H1 (cell line): ENCODE measurements at regions not wholly inside any gene's neighbourhood (a gene's known extent, or its start where the extent isn't known, plus 50 kb on each side); places are given as distances from the start of the nearest gene placed in this dataset.

ENCODE experiments used
- CTCF ChIA-PET: fragments of 300-600 bp; sonication (Branson Sonifier 250); formaldehyde crosslinking; loops from one replicate; lab custom pipeline; 2021; ENCODE audit not compliant: partially characterized antibody; lab: Charles Lee
- POLR2A ChIA-PET: fragments of 300-600 bp; sonication (Branson Sonifier 250); formaldehyde crosslinking; loops from one replicate; lab custom pipeline; 2021; ENCODE audit warnings: inconsistent platforms; ENCODE audit not compliant: partially characterized antibody; lab: Charles Lee
- DNase-seq, 2 experiments: peaks; one replicate each; pipeline versions ENCODE4 v3.0.0 to v3.0.0-alpha.2; 2010 to 2022; ENCODE audit warnings: low spot score in 2 of 2, low read depth in 1 of 2, mixed read lengths in 1 of 2
- FAIRE-seq: peaks from 2 replicates; lab custom pipeline; 2011; peaks lifted over from hg19 to GRCh38; lab: Jason Lieb, UNC
- H2AFZ ChIP-seq: 2 replicates; pipeline ENCODE4 v1.8.1; 2012; ENCODE audit warnings: low read length, inconsistent platforms
- H2AK5ac ChIP-seq: 2 replicates; pipeline ENCODE4 v1.6.1; 2013; ENCODE audit warnings: low read depth, low read length
- H2BK120ac ChIP-seq: replicated peaks from 2 replicates; pipeline ENCODE3; 2013; ENCODE audit warnings: low read depth, low read length, inconsistent platforms
- H2BK12ac ChIP-seq: 2 replicates; pipeline ENCODE4 v1.6.1; 2013; ENCODE audit warnings: low read depth, low read length
- H2BK15ac ChIP-seq: 2 replicates; pipeline ENCODE4 v1.6.1; 2013; ENCODE audit warnings: low read length
- H2BK20ac ChIP-seq: 2 replicates; pipeline ENCODE4 v1.6.1; 2013; ENCODE audit warnings: low read length
- H2BK5ac ChIP-seq: 2 replicates; pipeline ENCODE4 v1.6.1; 2013; ENCODE audit warnings: low read depth, low read length
- H3K14ac ChIP-seq: 2 replicates; pipeline ENCODE4 v1.6.1; 2013; ENCODE audit warnings: inconsistent platforms; ENCODE audit not compliant: insufficient read length
- H3K18ac ChIP-seq: 2 replicates; pipeline ENCODE4 v1.6.1; 2013; ENCODE audit warnings: low read length; ENCODE audit errors: extremely low read depth
- H3K23ac ChIP-seq: 2 replicates; pipeline ENCODE4 v1.6.1; 2013; ENCODE audit warnings: inconsistent platforms; ENCODE audit not compliant: insufficient read length
- H3K23me2 ChIP-seq: 2 replicates; pipeline ENCODE4 v1.6.1; 2013; ENCODE audit warnings: low read depth, low read length
- H3K27ac ChIP-seq: 2 replicates; pipeline ENCODE4 v1.6.1; 2011; ENCODE audit warnings: low read depth, low read length, inconsistent platforms
- H3K27me3 ChIP-seq, 4 experiments: replicated peaks in 1 of 4; 1 replicate in 1 of 4; 2 replicates in 3 of 4; pipeline versions ENCODE4 v1.6.1 to v1.8.1; 2011 to 2013; ENCODE audit warnings: low read length in 3 of 4, mild to moderate bottlenecking in 3 of 4, inconsistent platforms in 2 of 4, mixed read lengths in 2 of 4, moderate library complexity in 1 of 4; ENCODE audit not compliant: control insufficient read depth in 3 of 4, insufficient read depth in 3 of 4; ENCODE audit errors: extremely low read depth in 1 of 4
- H3K36me3 ChIP-seq, 4 experiments: 2 replicates each; pipeline versions ENCODE4 v1.6.1 to v1.8.1; 2011 to 2013; ENCODE audit warnings: mild to moderate bottlenecking in 4 of 4, low read length in 3 of 4, moderate library complexity in 2 of 4, control low read depth in 1 of 4, inconsistent platforms in 1 of 4; ENCODE audit not compliant: insufficient read depth in 4 of 4, control insufficient read depth in 2 of 4
- H3K4ac ChIP-seq: replicated peaks from 2 replicates; pipeline ENCODE3; 2013; ENCODE audit warnings: low read length, low read depth, mixed read lengths, inconsistent platforms; ENCODE audit not compliant: insufficient read length
- H3K4me1 ChIP-seq, 4 experiments: replicated peaks in 1 of 4; 1 replicate in 1 of 4; 2 replicates in 3 of 4; pipeline versions ENCODE4 v1.6.1 to v1.8.1; 2011 to 2013; ENCODE audit warnings: low read length in 3 of 4, inconsistent platforms in 2 of 4, mixed read lengths in 1 of 4; ENCODE audit not compliant: insufficient read depth in 4 of 4, control insufficient read depth in 3 of 4
- H3K4me2 ChIP-seq, 2 experiments: 2 replicates each; pipeline versions ENCODE4 v1.6.1 to v1.8.1; 2011 to 2013; ENCODE audit warnings: low read depth in 2 of 2, low read length in 2 of 2, control low read depth in 1 of 2, inconsistent platforms in 1 of 2, mild to moderate bottlenecking in 1 of 2; ENCODE audit not compliant: insufficient read depth in 1 of 2
- H3K4me3 ChIP-seq, 4 experiments: fragments of 200-600, 300-600 bp in 1 of 4; sonication (generic), shearing (Covaris generic), sonication (Bioruptor Twin) in 1 of 4; 2 replicates each; pipeline versions ENCODE4 v1.5.1 to v1.8.1; 2011 to 2016; ENCODE audit warnings: low read length in 4 of 4, low read depth in 3 of 4, control low read depth in 2 of 4, inconsistent platforms in 2 of 4, mild to moderate bottlenecking in 2 of 4, mixed read lengths in 1 of 4, moderate library complexity in 1 of 4; ENCODE audit not compliant: insufficient read depth in 2 of 4; ENCODE audit errors: extremely low read depth in 1 of 4
- H3K56ac ChIP-seq: replicated peaks from 2 replicates; pipeline ENCODE3; 2013; ENCODE audit warnings: low read depth, mild to moderate bottlenecking, mixed read lengths, low read length, inconsistent platforms; ENCODE audit not compliant: insufficient read length
- H3K79me1 ChIP-seq: 2 replicates; pipeline ENCODE4 v1.6.1; 2013; ENCODE audit warnings: low read depth, low read length, control low read depth
- H3K79me2 ChIP-seq, 2 experiments: 2 replicates each; pipeline versions ENCODE4 v1.6.1 to v1.8.1; 2012 to 2013; ENCODE audit warnings: low read length in 2 of 2, mild to moderate bottlenecking in 2 of 2, inconsistent platforms in 1 of 2; ENCODE audit not compliant: insufficient read depth in 2 of 2, control insufficient read depth in 1 of 2
- H3K9ac ChIP-seq, 4 experiments: replicated peaks in 1 of 4; 1 replicate in 1 of 4; 2 replicates in 3 of 4; pipeline versions ENCODE4 v1.6.1 to v1.8.1; 2011 to 2013; ENCODE audit warnings: low read depth in 3 of 4, low read length in 3 of 4, control low read depth in 2 of 4, mild to moderate bottlenecking in 2 of 4, moderate library complexity in 2 of 4, inconsistent platforms in 1 of 4; ENCODE audit errors: extremely low read depth in 1 of 4
- H3K9me3 ChIP-seq, 2 experiments: 2 replicates each; pipeline versions ENCODE4 v1.6.1 to v1.8.1; 2012 to 2013; ENCODE audit warnings: mild to moderate bottlenecking in 2 of 2, moderate library complexity in 2 of 2, control low read depth in 1 of 2, inconsistent platforms in 1 of 2, low read depth in 1 of 2, low read length in 1 of 2, mixed read lengths in 1 of 2; ENCODE audit not compliant: insufficient read depth in 2 of 2
- H4K20me1 ChIP-seq, 2 experiments: replicated peaks in 1 of 2; 2 replicates each; pipeline versions ENCODE3 to v1.8.1; 2011 to 2013; ENCODE audit warnings: inconsistent platforms in 2 of 2, low read length in 2 of 2, mild to moderate bottlenecking in 1 of 2; ENCODE audit not compliant: insufficient read depth in 2 of 2, control insufficient read depth in 1 of 2
- H4K5ac ChIP-seq: 2 replicates; pipeline ENCODE4 v1.6.1; 2013; ENCODE audit warnings: low read length, low read depth, mixed read lengths, inconsistent platforms; ENCODE audit not compliant: insufficient read length
- H4K8ac ChIP-seq: 2 replicates; pipeline ENCODE4 v1.8.0; 2013; ENCODE audit warnings: mild to moderate bottlenecking, moderate library complexity, low read length, inconsistent platforms; ENCODE audit not compliant: insufficient read depth; ENCODE audit errors: extremely low read depth
- H4K91ac ChIP-seq: replicated peaks from 2 replicates; pipeline ENCODE3; 2013; ENCODE audit warnings: low read length, mixed read lengths, inconsistent platforms; ENCODE audit not compliant: insufficient read length
- BACH1 ChIP-seq: IDR thresholded peaks from 2 replicates; pipeline ENCODE4 v1.6.1; 2012; ENCODE audit warnings: low read length, improper control_type of control experiment
- EZH2 ChIP-seq: fragments of 200-600 bp; sonication (generic); IDR thresholded peaks from 2 replicates; pipeline ENCODE4 v1.7.1; 2012; ENCODE audit warnings: low read depth, mild to moderate bottlenecking, moderate library complexity, low read length, inconsistent platforms; ENCODE audit not compliant: severe bottlenecking
- GABPA ChIP-seq: IDR thresholded peaks from 2 replicates; pipeline ENCODE4 v1.6.1; 2011; ENCODE audit warnings: mild to moderate bottlenecking, low read length, moderate library complexity, borderline replicate concordance; ENCODE audit not compliant: insufficient read depth
- HDAC2 ChIP-seq, 2 experiments: fragments of 300-600 bp in 1 of 2; sonication (generic) in 1 of 2; IDR thresholded peaks; 2 replicates each; pipeline ENCODE4 v1.6.1; 2011 to 2012; ENCODE audit warnings: low read depth in 2 of 2, low read length in 2 of 2, mild to moderate bottlenecking in 2 of 2, moderate library complexity in 2 of 2, borderline replicate concordance in 1 of 2, inconsistent platforms in 1 of 2
- NANOG ChIP-seq: IDR thresholded peaks from 2 replicates; pipeline ENCODE4 v1.6.1; 2011; ENCODE audit warnings: low read length, low read depth, mild to moderate bottlenecking, inconsistent platforms; ENCODE audit not compliant: insufficient read depth, poor library complexity, severe bottlenecking
- PHF8 ChIP-seq: fragments of 200-600 bp; sonication (generic); conservative IDR thresholded peaks from 2 replicates; pipeline ENCODE4 v1.7.1; 2012; ENCODE audit warnings: low read depth, mild to moderate bottlenecking, inconsistent platforms, low read length, moderate library complexity
- RBBP5 ChIP-seq: IDR thresholded peaks from 2 replicates; pipeline ENCODE4 v1.7.1; 2012; ENCODE audit warnings: low read depth, mild to moderate bottlenecking, inconsistent platforms, low read length, moderate library complexity, borderline replicate concordance
- SAP30 ChIP-seq: fragments of 300-600 bp; sonication (generic); IDR thresholded peaks from 2 replicates; pipeline ENCODE4 v1.7.1; 2012; ENCODE audit warnings: low read length, moderate library complexity, mild to moderate bottlenecking, inconsistent platforms; ENCODE audit not compliant: insufficient read depth, insufficient replicate concordance
- SIX5 ChIP-seq: IDR thresholded peaks from 2 replicates; pipeline ENCODE4 v1.6.1; 2011; ENCODE audit warnings: mild to moderate bottlenecking, low read depth, low read length
- SRF ChIP-seq: IDR thresholded peaks from 2 replicates; pipeline ENCODE4 v1.6.1; 2011; ENCODE audit warnings: mild to moderate bottlenecking, low read depth, low read length, moderate library complexity
- TAF1 ChIP-seq: IDR thresholded peaks from 2 replicates; pipeline ENCODE4 v1.6.1; 2011; ENCODE audit warnings: mild to moderate bottlenecking, low read depth, low read length
- WGBS, 2 experiments: shearing (Covaris generic) in 1 of 2; methylation state at CpG; one replicate each; pipeline versions ENCODE4 v1.1.6 to v1.1.7; 2013 to 2015; ENCODE audit warnings: low lambda C conversion rate in 2 of 2, mixed read lengths in 2 of 2, inconsistent platforms in 1 of 2, low coverage in 1 of 2, missing lambda C conversion rate in 1 of 2; ENCODE audit not compliant: insufficient replicate concordance in 2 of 2, insufficient coverage in 1 of 2, insufficient read length in 1 of 2; ENCODE audit errors: extremely low coverage in 1 of 2, missing lambda C conversion rate in 1 of 2; 5-methylcytosine and 5-hydroxymethylcytosine counted together
- TF ChIP-seq, protein P1 (sequence below): IDR thresholded peaks from 2 replicates; pipeline ENCODE4 v1.6.1; 2012; ENCODE audit warnings: low read length, inconsistent platforms

DNA sequence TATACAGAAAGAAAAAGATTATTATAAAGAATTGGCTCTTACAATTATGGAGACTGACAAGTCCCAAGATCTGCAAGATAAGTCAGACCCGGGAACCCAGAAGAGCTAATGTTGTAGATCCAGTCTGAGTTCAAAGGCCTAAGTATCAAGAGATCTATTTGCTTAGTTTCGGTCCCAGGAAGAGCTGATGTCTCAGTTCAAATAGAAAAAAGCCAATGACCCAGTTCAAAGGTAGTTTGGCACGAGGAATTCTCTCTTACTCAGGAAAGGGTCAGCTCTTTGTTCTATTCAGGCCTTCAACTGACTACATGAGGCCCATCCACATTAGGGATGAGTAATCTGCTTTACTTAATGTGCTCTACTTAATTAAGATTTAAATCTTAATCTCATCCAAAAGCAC is 128.3 kb upstream of the PLCXD3 start:
- H3K9me3 ChIP-seq = no peaks in the 10 kb centered on the region
- no peak overlapping the region for H3K18ac ChIP-seq
- H3K4ac ChIP-seq = no peak overlapping the region
- no peak overlapping the region for H3K23ac ChIP-seq
- H4K5ac ChIP-seq = no peak overlapping the region
- no peak overlapping the region for H4K91ac ChIP-seq
- H2BK12ac ChIP-seq = no peak overlapping the region
- no peak overlapping the region for H4K8ac ChIP-seq
- H3K27me3 ChIP-seq = no peaks in the 10 kb centered on the region
- no peaks in the 10 kb centered on the region for H3K36me3 ChIP-seq
- H2AK5ac ChIP-seq = no peak overlapping the region
- ChIA-PET CTCF (interaction anchor here (0.6 to 4.8 kb wide), 19 partner anchors 11 to 1432 kb away, joined by 3 to 31 read pairs (median 5); no protein-coding TSS in a partner anchor), POLR2A (no interaction called here)
- FAIRE-seq = no peak
- H3K79me2 ChIP-seq = no peaks in the 10 kb centered on the region
- no peak overlapping the region for H3K56ac ChIP-seq
- no peak overlapping the region for H3K27ac ChIP-seq
- H2AFZ ChIP-seq = no peak overlapping the region
- peaks cover 0 to 3% (median 0%) of the 10 kb centered on the region in 4 experiments; a peak in 2 of 7 replicates for H3K4me1 ChIP-seq
- 94% methylated on average over 3 of the region's 3 CpGs; no CpG with 5 or more reads in 1 of the 2 experiments for WGBS, 2 experiments
- no peak overlapping the region for H3K4me2 ChIP-seq
- no peak overlapping the region for H2BK120ac ChIP-seq
- DNase-seq = no peak
- no peaks in the 10 kb centered on the region for H4K20me1 ChIP-seq
- no peak overlapping the region for H3K9ac ChIP-seq
- no peak overlapping the region for H3K14ac ChIP-seq
- no peak overlapping the region for H3K4me3 ChIP-seq
- no peak overlapping the region for H2BK20ac ChIP-seq
- H2BK5ac ChIP-seq = no peak overlapping the region
- H3K79me1 ChIP-seq = no peaks in the 10 kb centered on the region
- no peaks in the 10 kb centered on the region for H3K23me2 ChIP-seq
- no peak overlapping the region for H2BK15ac ChIP-seq
- TF ChIP-seq, protein P1, sequence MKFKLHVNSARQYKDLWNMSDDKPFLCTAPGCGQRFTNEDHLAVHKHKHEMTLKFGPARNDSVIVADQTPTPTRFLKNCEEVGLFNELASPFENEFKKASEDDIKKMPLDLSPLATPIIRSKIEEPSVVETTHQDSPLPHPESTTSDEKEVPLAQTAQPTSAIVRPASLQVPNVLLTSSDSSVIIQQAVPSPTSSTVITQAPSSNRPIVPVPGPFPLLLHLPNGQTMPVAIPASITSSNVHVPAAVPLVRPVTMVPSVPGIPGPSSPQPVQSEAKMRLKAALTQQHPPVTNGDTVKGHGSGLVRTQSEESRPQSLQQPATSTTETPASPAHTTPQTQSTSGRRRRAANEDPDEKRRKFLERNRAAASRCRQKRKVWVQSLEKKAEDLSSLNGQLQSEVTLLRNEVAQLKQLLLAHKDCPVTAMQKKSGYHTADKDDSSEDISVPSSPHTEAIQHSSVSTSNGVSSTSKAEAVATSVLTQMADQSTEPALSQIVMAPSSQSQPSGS = no peak
- no peak for TF ChIP-seq BACH1
- no peak for TF ChIP-seq EZH2
- no peak for TF ChIP-seq SIX5
- TF ChIP-seq RBBP5 = no peak
- no peak for TF ChIP-seq SRF
- no peak for TF ChIP-seq SAP30
- TF ChIP-seq TAF1 = no peak
- TF ChIP-seq NANOG = no peak
- no peak for TF ChIP-seq GABPA
- TF ChIP-seq PHF8 = no peak
- no peak for TF ChIP-seq HDAC2 (IDR thresholded peaks at IDR 0.05; ENCODE audit: borderline replicate concordance in 1 of 2, low read depth in 2 of 2, low read length in 2 of 2)
